CD4-positive, alpha-beta T cell (primary cell): ENCODE measurements at regions not wholly inside any gene's neighbourhood (a gene's known extent, or its start where the extent isn't known, plus 50 kb on each side); places are given as distances from the start of the nearest gene placed in this dataset.

Experiments
- ATAC-seq: fragments of 200-7000 bp; cut with Tn5 transposase; one replicate; pipeline ENCODE4 v1.10.0; 2022; ENCODE audit warnings: mild to moderate bottlenecking; ENCODE audit not compliant: poor library complexity
- CTCF ChIA-PET: fragments of 350-600 bp; sonication (Branson Sonifier 250); formaldehyde crosslinking; loops from one replicate; lab custom pipeline; 2021; ENCODE audit warnings: antibody characterized with exemption, inconsistent platforms; lab: Charles Lee
- POLR2A ChIA-PET: fragments of 350-600 bp; sonication (Branson Sonifier 250); formaldehyde crosslinking; loops from one replicate; lab custom pipeline; 2021; ENCODE audit warnings: antibody characterized with exemption, inconsistent platforms; lab: Charles Lee
- DNase-seq, 14 experiments: peaks; one replicate each; pipeline ENCODE4 v3.0.0-alpha.2; 2013 to 2020; ENCODE audit warnings: mixed read lengths in 2 of 14
- H3K27ac ChIP-seq, 2 donors: one replicate each; pipeline versions ENCODE4 v1.5.1 to v1.7.0; 2013; ENCODE audit warnings: low read length in 2 of 2, low read depth in 1 of 2, mild to moderate bottlenecking in 1 of 2
- H3K27me3 ChIP-seq, 2 experiments: 1 replicate in 1 of 2; 2 replicates in 1 of 2; pipeline versions ENCODE4 v1.6.1 to v1.7.0; 2013; ENCODE audit warnings: low read length in 2 of 2, control low read depth in 1 of 2, mild to moderate bottlenecking in 1 of 2, moderate library complexity in 1 of 2; ENCODE audit not compliant: insufficient read depth in 2 of 2, control insufficient read depth in 1 of 2
- H3K36me3 ChIP-seq: one replicate; pipeline ENCODE4 v1.6.1; 2013; ENCODE audit warnings: low read length, control low read depth; ENCODE audit not compliant: insufficient read depth
- H3K4me1 ChIP-seq: one replicate; pipeline ENCODE4 v1.6.1; 2013; ENCODE audit warnings: low read length, control low read depth; ENCODE audit not compliant: insufficient read depth
- H3K4me3 ChIP-seq: one replicate; pipeline ENCODE4 v1.5.1; 2013; ENCODE audit warnings: mild to moderate bottlenecking, low read length, moderate library complexity
- H3K9me3 ChIP-seq, 2 experiments: 1 replicate in 1 of 2; 2 replicates in 1 of 2; pipeline versions ENCODE4 v1.6.1 to v1.7.0; 2013; ENCODE audit warnings: low read length in 2 of 2, mild to moderate bottlenecking in 2 of 2, control low read depth in 1 of 2, moderate library complexity in 1 of 2; ENCODE audit not compliant: control insufficient read depth in 1 of 2, insufficient read depth in 1 of 2
- H3K27ac Mint-ChIP-seq: one replicate; pipeline ENCODE4 v1.8.0; 2020; ENCODE audit warnings: mixed read lengths
- H3K27me3 Mint-ChIP-seq: one replicate; pipeline ENCODE4 v1.8.0; 2021; ENCODE audit warnings: mixed read lengths
- H3K36me3 Mint-ChIP-seq: one replicate; pipeline ENCODE4 v1.8.0; 2021; ENCODE audit warnings: low read depth, mixed read lengths
- H3K4me1 Mint-ChIP-seq: one replicate; pipeline ENCODE4 v1.8.0; 2021; ENCODE audit warnings: low read depth, mixed read lengths
- H3K4me3 Mint-ChIP-seq: one replicate; pipeline ENCODE4 v1.8.0; 2020; ENCODE audit warnings: mild to moderate bottlenecking, mixed read lengths
- H3K9me3 Mint-ChIP-seq: one replicate; pipeline ENCODE4 v1.8.0; 2020; ENCODE audit warnings: mixed read lengths
- intact Hi-C, 2 experiments: fragments of 100-400 bp; cut with DNase I in 1 of 2; cut with micrococcal nuclease in 1 of 2; formaldehyde crosslinking; loops; one replicate each; pipeline versions ENCODE4 v1.15.1 to v1.9.0; 2023 to 2025; cut with DNase I, micrococcal nuclease
- TF ChIP-seq, protein P1 (sequence below): fragments of 200-600 bp; IDR thresholded peaks from one replicate; pipeline ENCODE4 v1.8.0; 2022; ENCODE audit warnings: antibody characterized with exemption, mild to moderate bottlenecking

DNA sequence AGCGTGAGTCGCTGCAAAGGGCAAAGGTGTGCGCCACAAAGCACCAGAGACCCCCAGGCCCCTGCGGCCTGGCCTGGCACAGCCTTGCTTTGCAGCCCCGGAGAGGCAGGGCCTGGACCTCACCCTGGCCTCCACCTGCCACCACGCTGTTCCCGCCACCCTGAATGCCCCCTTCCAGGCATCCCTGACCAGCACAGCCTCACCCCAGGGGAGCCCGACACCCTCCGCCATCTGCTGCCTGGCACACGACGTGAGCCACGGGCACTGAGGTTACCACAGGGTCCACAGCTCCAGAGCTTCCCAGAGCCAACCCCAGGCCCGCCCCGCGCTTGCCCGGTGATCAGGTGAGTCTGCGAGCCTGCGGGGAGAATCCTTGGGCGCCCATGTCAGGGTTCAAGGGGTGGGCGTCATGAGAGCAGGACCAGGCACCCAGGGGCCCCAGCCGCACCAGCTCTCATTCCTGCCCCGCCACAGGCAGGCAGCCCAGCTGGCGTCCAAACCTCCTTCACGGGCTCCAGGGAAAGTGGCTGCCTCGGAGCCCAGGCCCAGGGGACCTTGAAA lies 171.3 kb downstream of the BRD1 start:
- Mint-ChIP-seq H3K36me3 (peaks cover 18% of the 10 kb centered on the region), H3K4me3 (peak overlapping the region; percentile 95), H3K27ac (no peak overlapping the region), H3K9me3 (no peaks in the 10 kb centered on the region), H3K27me3 (no peaks in the 10 kb centered on the region), H3K4me1 (peaks cover 32% of the 10 kb centered on the region)
- ATAC-seq (no peak), DNase-seq (no peak)
- Histone ChIP-seq H3K36me3 (peaks cover 3% of the 10 kb centered on the region), H3K4me1 (peaks cover 32% of the 10 kb centered on the region), H3K4me3 (peak overlapping the region; percentile 76), H3K9me3 (no peaks in the 10 kb centered on the region), H3K27ac (no peak overlapping the region), H3K27me3 (no peaks in the 10 kb centered on the region)
- ChIA-PET POLR2A (interaction anchor here (0.8 to 2.4 kb wide), 4 partner anchors 8 to 22 kb away, joined by 3 to 10 read pairs (median 6); no protein-coding TSS in a partner anchor), CTCF (no interaction called here)
- TF ChIP-seq, protein P1, sequence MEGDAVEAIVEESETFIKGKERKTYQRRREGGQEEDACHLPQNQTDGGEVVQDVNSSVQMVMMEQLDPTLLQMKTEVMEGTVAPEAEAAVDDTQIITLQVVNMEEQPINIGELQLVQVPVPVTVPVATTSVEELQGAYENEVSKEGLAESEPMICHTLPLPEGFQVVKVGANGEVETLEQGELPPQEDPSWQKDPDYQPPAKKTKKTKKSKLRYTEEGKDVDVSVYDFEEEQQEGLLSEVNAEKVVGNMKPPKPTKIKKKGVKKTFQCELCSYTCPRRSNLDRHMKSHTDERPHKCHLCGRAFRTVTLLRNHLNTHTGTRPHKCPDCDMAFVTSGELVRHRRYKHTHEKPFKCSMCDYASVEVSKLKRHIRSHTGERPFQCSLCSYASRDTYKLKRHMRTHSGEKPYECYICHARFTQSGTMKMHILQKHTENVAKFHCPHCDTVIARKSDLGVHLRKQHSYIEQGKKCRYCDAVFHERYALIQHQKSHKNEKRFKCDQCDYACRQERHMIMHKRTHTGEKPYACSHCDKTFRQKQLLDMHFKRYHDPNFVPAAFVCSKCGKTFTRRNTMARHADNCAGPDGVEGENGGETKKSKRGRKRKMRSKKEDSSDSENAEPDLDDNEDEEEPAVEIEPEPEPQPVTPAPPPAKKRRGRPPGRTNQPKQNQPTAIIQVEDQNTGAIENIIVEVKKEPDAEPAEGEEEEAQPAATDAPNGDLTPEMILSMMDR, result no peak
- intact Hi-C loops, result no loop called here

DNA sequence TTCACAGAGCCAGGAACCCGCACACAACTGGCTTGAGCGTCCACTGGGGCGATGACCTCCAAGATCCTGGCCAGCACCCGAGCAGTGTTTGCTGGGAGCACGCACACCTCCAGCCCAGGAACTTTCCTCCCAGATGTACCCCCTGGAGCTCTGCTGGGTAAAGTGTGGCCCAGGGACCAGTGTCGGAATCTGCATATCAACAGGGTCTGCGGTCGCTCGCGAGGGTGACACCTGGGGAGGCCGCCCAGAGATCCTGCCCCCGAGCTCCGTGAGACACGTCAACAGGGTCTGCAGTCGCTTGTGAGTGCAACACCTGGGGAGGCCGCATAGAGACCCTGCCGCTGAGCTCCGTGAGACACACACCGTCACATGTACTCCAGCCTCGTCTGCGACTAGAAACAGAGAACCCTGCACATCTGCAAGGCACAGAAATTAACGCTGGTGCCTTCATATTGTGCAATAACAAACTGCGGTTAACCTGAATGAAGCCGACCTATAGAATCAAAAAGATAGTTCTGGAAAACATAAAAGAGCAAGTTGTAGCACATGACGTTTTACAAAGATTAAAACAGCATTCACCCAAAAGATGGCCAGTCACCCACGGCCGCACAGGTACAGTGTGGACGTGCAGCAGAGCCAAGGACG lies 172.4 kb downstream of the BRD1 start:
- POLR2A ChIA-PET, result no interaction called here
- Histone ChIP-seq H3K27me3 (no peaks in the 10 kb centered on the region), H3K4me1 (peaks cover 32% of the 10 kb centered on the region), H3K9me3 (no peaks in the 10 kb centered on the region), H3K36me3 (peaks cover 5% of the 10 kb centered on the region), H3K4me3 (no peak overlapping the region), H3K27ac (no peak overlapping the region)
- H3K4me3 Mint-ChIP-seq, result peak overlapping the region; percentile 82
- no peak for ATAC-seq
- intact Hi-C loops, result no loop called here
- TF ChIP-seq, protein P1, result no peak
- no peaks in the 10 kb centered on the region for H3K9me3 Mint-ChIP-seq
- H3K4me1 Mint-ChIP-seq, result peaks cover 34% of the 10 kb centered on the region
- H3K27me3 Mint-ChIP-seq, result no peaks in the 10 kb centered on the region
- peaks cover 18% of the 10 kb centered on the region for H3K36me3 Mint-ChIP-seq
- no peak overlapping the region for H3K27ac Mint-ChIP-seq
- CTCF ChIA-PET, result no interaction called here
- DNase-seq, result no peak

DNA sequence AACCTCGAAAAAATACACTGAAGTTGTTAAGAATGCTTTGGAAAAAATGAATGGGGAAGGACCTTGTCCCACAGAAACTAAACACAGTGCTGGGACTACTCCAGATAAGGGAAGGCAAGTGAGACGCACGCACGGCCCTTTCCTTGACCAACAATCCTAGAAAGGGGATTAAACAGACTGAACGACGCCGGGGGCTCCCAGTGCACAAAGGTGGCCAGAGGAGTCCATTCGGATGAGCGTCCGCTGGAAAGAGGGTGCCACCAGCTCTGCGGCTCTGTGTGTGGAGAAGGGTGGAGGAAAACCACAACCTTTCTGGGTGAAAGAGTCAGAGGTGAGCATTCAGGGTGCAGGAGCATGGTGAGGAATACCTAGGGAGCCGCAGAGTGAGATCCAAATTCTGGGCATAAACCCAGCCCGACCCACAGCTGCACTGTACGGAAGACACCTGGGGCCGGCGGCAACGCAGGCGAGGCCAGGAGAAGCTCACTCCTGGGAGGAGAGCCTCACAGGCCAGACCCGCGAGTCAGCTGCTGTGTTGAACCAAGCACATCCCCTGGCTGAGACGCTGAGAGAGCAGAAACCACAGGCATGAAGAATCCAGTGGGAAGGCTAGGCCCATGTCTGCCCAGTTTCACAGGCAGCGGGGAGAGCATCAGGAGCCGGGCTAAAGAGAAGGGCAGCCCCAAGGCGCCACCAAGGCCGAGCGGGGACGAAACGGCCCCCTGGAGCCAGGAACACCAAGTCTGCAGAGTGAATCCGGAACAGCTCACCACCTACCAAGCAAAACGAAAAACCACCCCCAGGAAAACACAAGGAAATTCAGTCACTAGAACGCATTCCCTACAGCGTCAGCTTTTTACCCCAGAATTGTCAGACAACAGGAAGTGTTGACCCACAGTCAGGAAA lies 177.1 kb downstream of the BRD1 start:
- H3K27ac ChIP-seq, result no peak overlapping the region
- Mint-ChIP-seq H3K4me1 (peaks cover 23% of the 10 kb centered on the region), H3K27ac (no peak overlapping the region), H3K9me3 (no peaks in the 10 kb centered on the region), H3K4me3 (no peak overlapping the region), H3K27me3 (no peaks in the 10 kb centered on the region), H3K36me3 (peaks cover 8% of the 10 kb centered on the region)
- ATAC-seq (no peak), DNase-seq (no peak)
- CTCF ChIA-PET, result no interaction called here
- peaks cover 10% of the 10 kb centered on the region for H3K36me3 ChIP-seq
- H3K9me3 ChIP-seq, result peaks cover 0 to 3% of the 10 kb centered on the region in 2 experiments
- no peak overlapping the region for H3K4me3 ChIP-seq
- POLR2A ChIA-PET, result no interaction called here
- peaks cover 10% of the 10 kb centered on the region for H3K4me1 ChIP-seq
- H3K27me3 ChIP-seq, result no peaks in the 10 kb centered on the region
- intact Hi-C loops, result no loop called here
- TF ChIP-seq, protein P1, result no peak
